GM23248 (cell line): ENCODE measurements at regions not wholly inside any gene's neighbourhood (a gene's known extent, or its start where the extent isn't known, plus 50 kb on each side); places are given as distances from the start of the nearest gene placed in this dataset.

Experiments used
- EZH2 ChIP-seq: fragments of 200-600 bp; sonication (generic); IDR thresholded peaks from 2 replicates; pipeline ENCODE4 v1.6.1; 2018; ENCODE audit warnings: antibody characterized with exemption, mild to moderate bottlenecking; ENCODE audit not compliant: insufficient read depth, poor library complexity, severe bottlenecking
- EZH2phosphoT487 ChIP-seq: fragments of 200-600 bp; sonication (generic); IDR thresholded peaks from 2 replicates; pipeline ENCODE4 v1.6.1; 2018; ENCODE audit warnings: antibody characterized with exemption, moderate library complexity, mild to moderate bottlenecking, low read depth; ENCODE audit not compliant: insufficient read depth

DNA sequence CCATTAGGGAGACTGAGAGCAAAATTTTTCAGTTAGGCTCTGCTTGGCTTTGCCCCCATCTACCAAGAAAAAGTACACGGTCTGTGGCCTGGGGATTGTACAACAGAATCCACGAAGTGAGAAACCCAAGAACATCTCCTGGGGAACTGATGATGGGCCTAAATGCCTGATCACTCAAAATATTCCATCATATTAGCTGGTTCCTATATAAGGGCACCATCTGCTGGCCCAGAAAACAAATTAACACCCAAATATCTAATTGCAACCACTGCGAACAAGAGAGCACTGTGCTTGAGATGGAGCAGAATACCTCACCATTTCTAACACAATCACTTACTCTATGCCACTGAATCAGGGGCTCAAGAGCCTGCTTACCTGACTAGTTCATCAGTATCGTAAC is 250.8 kb upstream of the RBMY1B start:
- TF ChIP-seq EZH2phosphoT487: no peak
- TF ChIP-seq EZH2: no peak
